NT2/D1 (cell line): ENCODE measurements at regions not wholly inside any gene's neighbourhood (a gene's known extent, or its start where the extent isn't known, plus 50 kb on each side); places are given as distances from the start of the nearest gene placed in this dataset.

ENCODE experiments used
- DNase-seq: peaks from one replicate; pipeline ENCODE4 v3.0.0-alpha.2; 2011; ENCODE audit warnings: low read depth, low spot score
- H3K27me3 ChIP-seq: 2 replicates; pipeline ENCODE4 v1.6.0; 2011; ENCODE audit warnings: mild to moderate bottlenecking; ENCODE audit not compliant: insufficient read length, insufficient read depth
- H3K36me3 ChIP-seq: 2 replicates; pipeline ENCODE4 v1.6.1; 2011; ENCODE audit warnings: mild to moderate bottlenecking, low read length, mixed read lengths; ENCODE audit not compliant: insufficient read depth, insufficient read length
- H3K4me1 ChIP-seq: 2 replicates; pipeline ENCODE4 v1.5.1; 2011; ENCODE audit not compliant: insufficient read depth, insufficient read length
- H3K4me3 ChIP-seq: 2 replicates; pipeline ENCODE4 v1.5.1; 2011; ENCODE audit warnings: low read depth; ENCODE audit not compliant: insufficient read length
- H3K9ac ChIP-seq: 2 replicates; pipeline ENCODE4 v1.6.0; 2011; ENCODE audit warnings: low read depth; ENCODE audit not compliant: insufficient read length
- H3K9me3 ChIP-seq: 2 replicates; pipeline ENCODE4 v1.5.1; 2011; ENCODE audit warnings: mild to moderate bottlenecking, low read length; ENCODE audit not compliant: insufficient read depth
- SUZ12 ChIP-seq: IDR thresholded peaks from 2 replicates; pipeline ENCODE4 v1.6.1; 2011; ENCODE audit not compliant: insufficient read length, insufficient read depth; ENCODE audit errors: extremely low read depth
- YY1 ChIP-seq: IDR thresholded peaks from 2 replicates; pipeline ENCODE4 v1.6.1; 2011; ENCODE audit not compliant: insufficient read length, insufficient read depth
- ZNF274 ChIP-seq: IDR thresholded peaks from 2 replicates; pipeline ENCODE4 v1.6.1; 2011; ENCODE audit warnings: mild to moderate bottlenecking, low read depth, low read length

- H3K9ac ChIP-seq: no peak overlapping the region
- H3K9me3 ChIP-seq: no peaks in the 10 kb centered on the region
- no peak overlapping the region for H3K4me3 ChIP-seq
- DNase-seq: no peak
- H3K27me3 ChIP-seq: no peaks in the 10 kb centered on the region
- no peak for TF ChIP-seq YY1
- no peak for TF ChIP-seq SUZ12
- TF ChIP-seq ZNF274: no peak
- no peaks in the 10 kb centered on the region for H3K36me3 ChIP-seq
- no peaks in the 10 kb centered on the region for H3K4me1 ChIP-seq
These were observed 135.8 kb upstream of the NEDD9 start for GRCh38 chr6:11368264-11368663.

- Histone ChIP-seq H3K9me3 (no peaks in the 10 kb centered on the region), H3K4me1 (no peaks in the 10 kb centered on the region), H3K9ac (no peak overlapping the region), H3K27me3 (no peaks in the 10 kb centered on the region), H3K4me3 (no peak overlapping the region), H3K36me3 (no peaks in the 10 kb centered on the region)
- DNase-seq: no peak
- TF ChIP-seq ZNF274: no peak
- no peak for TF ChIP-seq YY1
- TF ChIP-seq SUZ12: no peak
These were observed 135.3 kb upstream of the NEDD9 start for GRCh38 chr6:11367638-11368199.

DNA sequence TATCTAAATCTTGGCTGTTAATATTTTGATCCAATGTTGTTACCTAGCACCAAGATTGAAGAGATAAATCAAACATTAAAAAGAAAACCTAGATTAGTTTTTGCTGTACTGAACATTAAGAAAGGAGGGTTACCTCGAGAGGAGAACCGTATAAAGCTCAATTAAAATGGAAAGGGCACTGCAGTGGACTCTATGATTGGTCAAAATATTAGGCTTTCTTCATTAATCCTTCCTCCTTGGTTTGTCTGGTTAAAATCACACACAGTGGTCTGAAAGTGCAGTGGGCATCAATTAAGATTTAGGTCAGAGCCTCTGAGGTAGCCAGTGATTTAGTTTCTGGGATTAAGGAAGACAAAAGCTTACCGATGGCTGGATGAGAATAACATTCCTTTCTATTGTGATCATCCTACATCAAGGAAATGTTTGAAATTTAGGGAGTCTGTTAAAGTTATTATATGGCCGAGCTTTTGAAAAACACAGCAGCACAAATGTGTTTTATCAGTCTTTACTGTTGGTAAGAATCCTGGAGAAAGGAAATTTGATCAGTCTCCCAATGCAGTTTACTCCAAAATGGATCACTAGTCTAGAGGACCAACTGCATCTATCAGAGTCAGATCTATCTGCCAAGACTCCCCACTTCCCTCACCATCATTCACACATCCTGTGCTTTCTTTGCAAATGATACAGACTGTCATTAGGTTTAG lies 134.6 kb upstream of the NEDD9 start:
- Histone ChIP-seq H3K9me3 (no peaks in the 10 kb centered on the region), H3K27me3 (no peaks in the 10 kb centered on the region), H3K9ac (no peak overlapping the region), H3K4me3 (no peak overlapping the region), H3K36me3 (no peaks in the 10 kb centered on the region), H3K4me1 (no peaks in the 10 kb centered on the region)
- TF ChIP-seq ZNF274 (no peak), SUZ12 (no peak), YY1 (no peak)
- DNase-seq: no peak

DNA sequence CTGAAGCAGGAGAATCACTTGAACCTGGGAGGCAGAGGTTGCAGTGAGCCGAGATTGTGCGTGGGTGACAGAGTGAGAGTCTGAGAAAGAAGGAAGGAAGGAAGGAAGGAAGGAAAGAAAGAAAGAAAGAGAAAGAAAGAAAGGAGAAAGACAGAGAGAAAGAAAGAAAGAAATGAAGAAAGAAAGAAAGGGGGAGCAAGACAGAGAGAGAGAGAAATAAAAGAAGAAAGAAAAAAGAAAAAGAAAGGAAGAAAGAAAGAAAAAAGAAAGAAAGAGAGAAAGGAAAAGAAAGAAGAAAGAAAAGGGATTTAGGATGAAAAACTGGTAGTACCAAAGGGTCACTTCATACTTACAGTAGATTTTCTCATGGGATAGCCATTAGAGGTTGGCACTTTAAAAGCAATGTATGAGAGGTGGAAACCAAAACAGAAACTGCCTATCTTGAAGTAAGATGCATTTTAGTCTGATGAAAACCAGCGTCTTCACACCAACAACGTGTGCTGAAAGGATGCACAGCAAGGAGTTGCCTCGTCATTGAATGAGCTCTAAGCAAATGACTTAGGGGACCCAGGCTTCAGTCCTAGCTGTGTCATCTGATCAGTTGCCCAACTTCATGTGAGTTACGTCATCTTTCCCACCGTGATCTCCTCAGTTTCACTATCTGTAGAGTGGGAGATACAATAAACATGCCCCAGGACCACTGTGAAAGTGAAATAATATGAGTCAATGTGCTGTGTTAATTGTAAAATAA lies 133.9 kb upstream of the NEDD9 start:
- no peaks in the 10 kb centered on the region for H3K9me3 ChIP-seq
- no peaks in the 10 kb centered on the region for H3K4me1 ChIP-seq
- no peak for DNase-seq

GRCh38 chr6:11364971-11365397 lies 132.5 kb upstream of the NEDD9 start:
- Histone ChIP-seq H3K4me3 (no peak overlapping the region), H3K9ac (no peak overlapping the region), H3K27me3 (no peaks in the 10 kb centered on the region), H3K9me3 (no peaks in the 10 kb centered on the region), H3K36me3 (no peaks in the 10 kb centered on the region), H3K4me1 (no peaks in the 10 kb centered on the region)
- DNase-seq: no peak
- TF ChIP-seq ZNF274 (no peak), YY1 (no peak), SUZ12 (no peak)

More for the DNA sequence above, 133.9 kb upstream of the NEDD9 start:
- no peaks in the 10 kb centered on the region for H3K27me3 ChIP-seq
- no peak overlapping the region for H3K4me3 ChIP-seq
- no peaks in the 10 kb centered on the region for H3K36me3 ChIP-seq
- no peak for TF ChIP-seq ZNF274
- no peak overlapping the region for H3K9ac ChIP-seq

DNA sequence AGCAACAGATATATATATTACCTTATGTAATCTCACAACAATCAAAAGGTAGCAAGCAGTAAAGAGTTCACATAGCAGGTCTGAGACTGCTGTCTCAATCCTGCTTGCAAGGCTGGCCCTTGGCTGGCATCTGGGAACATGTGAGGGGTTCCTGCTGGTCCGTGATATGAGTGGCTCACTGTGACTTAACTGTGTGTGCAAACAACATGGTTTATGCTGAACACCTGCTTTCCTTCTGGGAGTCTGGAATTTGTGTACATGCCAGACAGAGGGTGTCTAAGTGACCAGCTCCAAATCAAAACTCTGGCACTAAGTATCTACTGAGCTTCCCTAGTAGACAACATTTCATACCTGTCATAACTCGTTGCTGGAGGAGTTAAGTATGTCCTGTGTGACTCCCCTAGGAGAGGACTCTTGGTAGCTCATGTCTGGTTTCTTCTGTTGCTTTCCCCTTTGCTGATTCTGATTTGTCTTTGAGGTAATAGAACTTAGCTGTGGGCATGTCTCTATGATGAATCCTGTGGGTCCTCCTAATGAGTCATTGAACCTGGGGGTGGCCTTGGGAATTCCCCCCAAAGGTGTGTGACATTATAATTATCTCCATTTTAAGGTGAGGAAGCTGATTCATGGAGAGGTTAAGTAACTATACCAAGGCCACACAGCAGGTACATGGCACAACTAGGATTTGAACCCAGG lies 131.6 kb upstream of the NEDD9 start:
- H3K4me3 ChIP-seq: no peak overlapping the region
- H3K9me3 ChIP-seq: no peaks in the 10 kb centered on the region
- H3K27me3 ChIP-seq: no peaks in the 10 kb centered on the region
- no peak overlapping the region for H3K9ac ChIP-seq
- no peaks in the 10 kb centered on the region for H3K4me1 ChIP-seq
- DNase-seq: no peak
- H3K36me3 ChIP-seq: no peaks in the 10 kb centered on the region
- TF ChIP-seq ZNF274 (no peak), SUZ12 (no peak), YY1 (no peak)

DNA sequence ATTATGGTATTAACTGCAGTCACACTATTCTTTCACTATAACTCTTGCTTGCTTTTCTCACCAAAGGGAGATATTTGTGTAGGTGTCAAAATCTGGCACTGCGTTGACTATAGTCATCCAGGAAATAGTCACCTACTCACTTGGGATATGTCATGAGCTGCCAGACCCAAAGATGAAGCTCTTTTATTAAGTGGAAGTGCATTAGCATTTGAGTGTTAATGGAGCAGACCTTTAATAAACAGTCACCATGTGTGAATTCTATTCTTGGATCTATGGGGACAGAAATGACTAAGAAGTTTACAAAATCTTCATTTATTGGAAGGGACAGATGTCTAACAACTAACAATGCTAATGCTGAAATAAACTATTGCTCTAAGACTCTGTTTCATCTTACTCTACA lies 130.1 kb upstream of the NEDD9 start:
- Histone ChIP-seq H3K9ac (no peak overlapping the region), H3K27me3 (no peaks in the 10 kb centered on the region), H3K4me1 (no peaks in the 10 kb centered on the region), H3K4me3 (no peak overlapping the region), H3K9me3 (no peaks in the 10 kb centered on the region), H3K36me3 (no peaks in the 10 kb centered on the region)
- no peak for DNase-seq
- TF ChIP-seq YY1 (no peak), SUZ12 (no peak)
